Hematopoietic multipotent progenitor cell treated with erythropoietin and hydrocortisone succinate and interleukin-3 and kit ligand, for 15 days (in vitro differentiated cells): ENCODE measurements at regions not wholly inside any gene's neighbourhood (a gene's known extent, or its start where the extent isn't known, plus 50 kb on each side); places are given as distances from the start of the nearest gene placed in this dataset.

Source experiments
- DNase-seq: peaks from one replicate; pipeline ENCODE4 v3.0.0-alpha.2; 2015; ENCODE audit warnings: low spot score

- DNase-seq: no peak
Observed at GRCh38 chr4:42331040-42331439, 66.2 kb upstream of the SHISA3 start.

- no peak for DNase-seq
Observed at GRCh38 chr4:42331914-42332368, 65.3 kb upstream of the SHISA3 start.

GRCh38 chr4:42339935-42340406, 57.3 kb upstream of the SHISA3 start:
- DNase-seq: no peak

- no peak for DNase-seq
Observed at GRCh38 chr4:42341518-42342026, 55.7 kb upstream of the SHISA3 start.

GRCh38 chr4:42342459-42342858, 54.8 kb upstream of the SHISA3 start:
- DNase-seq: no peak

- DNase-seq: no peak
Observed at GRCh38 chr4:42344309-42344708, 53.0 kb upstream of the SHISA3 start.

GRCh38 chr4:42344749-42345148, 52.5 kb upstream of the SHISA3 start:
- no peak for DNase-seq

- no peak for DNase-seq
Observed at GRCh38 chr4:42345962-42346544, 51.2 kb upstream of the SHISA3 start.

- DNase-seq: no peak
Observed at GRCh38 chr4:42347076-42347475, 50.2 kb upstream of the SHISA3 start.
